SU-DHL-6 (cell line): ENCODE measurements at regions not wholly inside any gene's neighbourhood (a gene's known extent, or its start where the extent isn't known, plus 50 kb on each side); places are given as distances from the start of the nearest gene placed in this dataset.

Experiments
- H2AFZ ChIP-seq: fragments of 200-600 bp; sonication (generic); 2 replicates; pipeline ENCODE4 v1.6.1; 2014; ENCODE audit warnings: low read depth, mild to moderate bottlenecking, moderate library complexity, mixed read lengths, antibody characterized with exemption, low read length; ENCODE audit not compliant: severe bottlenecking
- H3F3A ChIP-seq: fragments of 200-600 bp; shearing (Covaris generic); 2 replicates; pipeline ENCODE4 v1.6.0; 2016; ENCODE audit warnings: antibody characterized with exemption, mild to moderate bottlenecking; ENCODE audit not compliant: insufficient read depth
- H3K27ac ChIP-seq: fragments of 200-600 bp; sonication (generic); 2 replicates; pipeline ENCODE4 v1.5.1; 2016; ENCODE audit warnings: low read depth, mild to moderate bottlenecking, low read length, moderate library complexity, mixed read lengths
- H3K27me3 ChIP-seq: fragments of 200-600 bp; sonication (generic), shearing (Covaris generic); 2 replicates; pipeline ENCODE4 v1.6.0; 2014; ENCODE audit warnings: mild to moderate bottlenecking, low read length
- H3K36me3 ChIP-seq: fragments of 200-600 bp; sonication (generic); 2 replicates; pipeline ENCODE4 v1.6.1; 2014; ENCODE audit warnings: mild to moderate bottlenecking, low read length, mixed read lengths
- H3K4me2 ChIP-seq: fragments of 300-600, 200-600 bp; shearing (Covaris generic), sonication (generic); 2 replicates; pipeline ENCODE4 v1.6.0; 2014; ENCODE audit warnings: low read length, low read depth, mild to moderate bottlenecking; ENCODE audit not compliant: poor library complexity, severe bottlenecking
- H3K4me3 ChIP-seq: fragments of 200-600 bp; sonication (generic); 2 replicates; pipeline ENCODE4 v1.5.1; 2014; ENCODE audit warnings: antibody characterized with exemption, low read length, mild to moderate bottlenecking, mixed read lengths; ENCODE audit not compliant: insufficient read depth, poor library complexity, severe bottlenecking
- H3K79me2 ChIP-seq: fragments of 200-600 bp; sonication (generic); 2 replicates; pipeline ENCODE4 v1.6.1; 2014; ENCODE audit warnings: mild to moderate bottlenecking, low read length, moderate library complexity; ENCODE audit not compliant: insufficient read depth
- H3K9ac ChIP-seq: fragments of 200-600 bp; sonication (generic); 2 replicates; pipeline ENCODE4 v1.7.0; 2014; ENCODE audit warnings: mild to moderate bottlenecking, low read length
- H3K9me2 ChIP-seq: fragments of 200-600 bp; sonication (generic); replicated peaks from 2 replicates; pipeline ENCODE4 v1.6.1; 2014; ENCODE audit warnings: low read length; ENCODE audit not compliant: insufficient read depth
- H3K9me3 ChIP-seq: fragments of 200-600 bp; sonication (generic); 2 replicates; pipeline ENCODE4 v1.6.1; 2014; ENCODE audit warnings: low read length, mixed read lengths; ENCODE audit not compliant: insufficient read depth
- H4K20me1 ChIP-seq: fragments of 200-600 bp; sonication (generic); 2 replicates; pipeline ENCODE4 v1.6.1; 2014; ENCODE audit warnings: low read depth, mild to moderate bottlenecking, antibody characterized with exemption, low read length, moderate library complexity, mixed read lengths
- EZH2phosphoT487 ChIP-seq: fragments of 200-600 bp; sonication (generic), shearing (Covaris generic); conservative IDR thresholded peaks from 2 replicates; pipeline ENCODE4 v1.6.1; 2018; ENCODE audit warnings: mild to moderate bottlenecking, antibody characterized with exemption, low read length, moderate library complexity, mixed read lengths
- TF ChIP-seq, protein P1 (sequence below): fragments of 200-600 bp; sonication (generic); IDR thresholded peaks from one replicate; pipeline ENCODE4 v1.5.1; 2017; ENCODE audit warnings: antibody characterized with exemption, mild to moderate bottlenecking, low read length, moderate library complexity; ENCODE audit not compliant: insufficient read depth, poor library complexity, severe bottlenecking

DNA sequence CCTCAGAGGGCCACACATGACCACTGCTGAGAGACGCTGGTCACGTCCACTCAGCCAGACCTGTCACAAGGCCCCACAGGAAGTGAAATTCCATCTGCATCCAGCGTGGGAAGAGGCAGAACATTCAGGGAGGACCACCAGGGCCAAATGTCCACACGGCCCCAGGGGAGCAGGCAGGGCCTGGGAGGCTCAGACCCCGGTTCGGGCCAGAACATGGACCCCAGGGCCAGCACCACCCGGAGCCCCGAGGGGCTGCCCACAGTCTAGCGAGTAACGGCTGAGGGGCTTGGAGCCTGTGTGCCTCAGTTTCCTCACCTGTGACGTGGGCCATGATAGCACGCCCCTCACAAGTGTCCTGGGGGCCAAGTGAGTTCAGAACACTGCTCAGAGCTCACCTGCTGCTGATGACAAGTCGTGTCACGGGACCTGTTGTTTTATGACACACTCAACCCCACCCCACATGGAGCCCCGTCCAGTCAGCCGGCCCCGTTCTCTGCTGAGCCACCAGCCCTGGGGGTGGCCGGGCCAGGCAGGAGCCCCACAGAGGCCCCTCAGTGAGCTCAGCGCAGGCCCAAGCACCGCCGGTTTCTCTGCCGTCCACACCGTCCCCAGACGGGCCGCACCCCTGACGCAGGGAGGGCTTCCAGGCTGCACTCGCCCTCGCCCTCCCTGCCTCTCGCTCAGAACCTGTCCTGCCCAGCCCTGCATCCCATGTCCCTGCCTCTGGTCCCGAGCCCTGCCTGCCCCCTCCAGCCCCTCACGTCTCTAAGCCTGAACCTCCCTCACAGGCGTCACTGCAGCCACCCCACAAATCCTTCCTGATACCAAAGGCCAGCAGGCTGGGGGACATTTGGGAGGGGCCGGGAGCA is 79.5 kb upstream of the GALNT9 start:
- Histone ChIP-seq H3K9me2 (no peaks in the 10 kb centered on the region), H3K4me3 (no peak overlapping the region), H3K9me3 (no peaks in the 10 kb centered on the region), H3K79me2 (no peaks in the 10 kb centered on the region), H3K4me2 (no peak overlapping the region), H3K27me3 (no peaks in the 10 kb centered on the region), H3K36me3 (no peaks in the 10 kb centered on the region), H3K27ac (no peak overlapping the region), H4K20me1 (no peaks in the 10 kb centered on the region), H2AFZ (no peak overlapping the region), H3K9ac (no peak overlapping the region), H3F3A (no peaks in the 10 kb centered on the region)
- TF ChIP-seq, protein P1, sequence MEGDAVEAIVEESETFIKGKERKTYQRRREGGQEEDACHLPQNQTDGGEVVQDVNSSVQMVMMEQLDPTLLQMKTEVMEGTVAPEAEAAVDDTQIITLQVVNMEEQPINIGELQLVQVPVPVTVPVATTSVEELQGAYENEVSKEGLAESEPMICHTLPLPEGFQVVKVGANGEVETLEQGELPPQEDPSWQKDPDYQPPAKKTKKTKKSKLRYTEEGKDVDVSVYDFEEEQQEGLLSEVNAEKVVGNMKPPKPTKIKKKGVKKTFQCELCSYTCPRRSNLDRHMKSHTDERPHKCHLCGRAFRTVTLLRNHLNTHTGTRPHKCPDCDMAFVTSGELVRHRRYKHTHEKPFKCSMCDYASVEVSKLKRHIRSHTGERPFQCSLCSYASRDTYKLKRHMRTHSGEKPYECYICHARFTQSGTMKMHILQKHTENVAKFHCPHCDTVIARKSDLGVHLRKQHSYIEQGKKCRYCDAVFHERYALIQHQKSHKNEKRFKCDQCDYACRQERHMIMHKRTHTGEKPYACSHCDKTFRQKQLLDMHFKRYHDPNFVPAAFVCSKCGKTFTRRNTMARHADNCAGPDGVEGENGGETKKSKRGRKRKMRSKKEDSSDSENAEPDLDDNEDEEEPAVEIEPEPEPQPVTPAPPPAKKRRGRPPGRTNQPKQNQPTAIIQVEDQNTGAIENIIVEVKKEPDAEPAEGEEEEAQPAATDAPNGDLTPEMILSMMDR, result no peak

DNA sequence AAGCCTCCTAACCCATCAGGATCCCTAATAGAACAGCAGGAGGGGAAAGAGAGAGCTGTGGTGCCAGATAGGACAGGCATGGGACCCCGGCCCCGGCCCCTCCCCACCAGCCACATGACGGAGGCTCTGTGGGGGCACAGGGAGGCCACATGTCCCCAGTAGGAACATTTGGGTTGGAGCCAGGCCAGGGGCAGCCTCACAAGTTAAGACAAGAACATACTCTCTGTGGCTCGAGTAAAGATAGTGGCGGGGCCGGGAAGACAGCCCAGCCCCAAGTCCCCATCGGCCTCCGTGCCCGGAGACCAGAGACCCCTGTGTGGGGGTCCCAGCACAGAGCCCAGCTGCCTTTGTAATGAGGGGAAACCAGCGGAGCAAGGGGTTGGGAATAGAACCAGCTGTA is 78.6 kb upstream of the GALNT9 start:
- no peaks in the 10 kb centered on the region for H3K36me3 ChIP-seq
- H3K9me2 ChIP-seq, result no peaks in the 10 kb centered on the region
- no peaks in the 10 kb centered on the region for H3F3A ChIP-seq
- no peaks in the 10 kb centered on the region for H3K27me3 ChIP-seq
- no peak overlapping the region for H3K4me3 ChIP-seq
- H3K79me2 ChIP-seq, result no peaks in the 10 kb centered on the region
- TF ChIP-seq EZH2phosphoT487, result no peak
- TF ChIP-seq, protein P1, result no peak
- H4K20me1 ChIP-seq, result no peaks in the 10 kb centered on the region
- no peak overlapping the region for H3K4me2 ChIP-seq
- H3K9ac ChIP-seq, result no peak overlapping the region
- H3K27ac ChIP-seq, result no peak overlapping the region
- no peaks in the 10 kb centered on the region for H3K9me3 ChIP-seq
- H2AFZ ChIP-seq, result no peak overlapping the region

DNA sequence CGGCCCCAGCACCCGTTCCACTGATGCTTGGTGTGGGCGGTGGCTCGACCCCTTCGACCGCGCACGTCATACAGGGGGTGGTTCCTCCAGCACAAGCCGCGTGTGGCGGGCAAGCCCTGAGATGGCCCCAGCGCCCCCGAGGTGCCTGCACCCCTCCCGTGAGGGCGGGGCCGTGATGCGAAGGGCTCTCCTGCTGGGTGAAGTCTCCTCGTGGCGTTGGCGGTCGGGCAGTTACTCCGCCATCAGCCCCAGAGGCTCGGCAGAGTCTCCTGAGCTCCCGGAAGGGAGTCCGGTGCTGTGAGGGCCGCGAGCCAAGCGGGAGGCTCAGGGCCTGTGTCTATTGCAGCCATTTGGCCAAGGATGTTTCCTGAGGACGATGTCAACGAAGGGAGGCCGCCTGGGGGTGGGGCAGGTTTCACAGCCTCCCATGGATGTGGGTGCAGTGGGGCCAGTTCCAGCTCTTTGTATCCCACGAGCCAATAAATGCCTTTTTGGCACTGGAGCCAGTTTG is 78.1 kb upstream of the GALNT9 start:
- no peak overlapping the region for H3K27ac ChIP-seq
- no peaks in the 10 kb centered on the region for H3K27me3 ChIP-seq
- H3K79me2 ChIP-seq, result no peaks in the 10 kb centered on the region
- H4K20me1 ChIP-seq, result no peaks in the 10 kb centered on the region
- no peaks in the 10 kb centered on the region for H3K9me2 ChIP-seq
- no peaks in the 10 kb centered on the region for H3K9me3 ChIP-seq
- H3F3A ChIP-seq, result no peaks in the 10 kb centered on the region
- no peak overlapping the region for H3K4me2 ChIP-seq
- no peak overlapping the region for H3K9ac ChIP-seq
- no peak overlapping the region for H2AFZ ChIP-seq
- TF ChIP-seq EZH2phosphoT487, result no peak
- TF ChIP-seq, protein P1, result no peak
- no peak overlapping the region for H3K4me3 ChIP-seq
- H3K36me3 ChIP-seq, result no peaks in the 10 kb centered on the region
